Kidney glomerular epithelial cell (primary cell): ENCODE measurements at regions not wholly inside any gene's neighbourhood (a gene's known extent, or its start where the extent isn't known, plus 50 kb on each side); places are given as distances from the start of the nearest gene placed in this dataset.

Source experiments
- DNase-seq: peaks from one replicate; lab custom pipeline; 2025; lab: John Stamatoyannopoulos, UW

GRCh38 chr9:87249029-87249428, 248.6 kb upstream of the DAPK1 start:
- no peak for DNase-seq

- no peak for DNase-seq
These were observed 247.5 kb upstream of the DAPK1 start for GRCh38 chr9:87250205-87250604.

- no peak for DNase-seq
These were observed 242.1 kb upstream of the DAPK1 start for GRCh38 chr9:87255431-87256155.

- no peak for DNase-seq
These were observed 240.7 kb upstream of the DAPK1 start for GRCh38 chr9:87256973-87257372.

DNA sequence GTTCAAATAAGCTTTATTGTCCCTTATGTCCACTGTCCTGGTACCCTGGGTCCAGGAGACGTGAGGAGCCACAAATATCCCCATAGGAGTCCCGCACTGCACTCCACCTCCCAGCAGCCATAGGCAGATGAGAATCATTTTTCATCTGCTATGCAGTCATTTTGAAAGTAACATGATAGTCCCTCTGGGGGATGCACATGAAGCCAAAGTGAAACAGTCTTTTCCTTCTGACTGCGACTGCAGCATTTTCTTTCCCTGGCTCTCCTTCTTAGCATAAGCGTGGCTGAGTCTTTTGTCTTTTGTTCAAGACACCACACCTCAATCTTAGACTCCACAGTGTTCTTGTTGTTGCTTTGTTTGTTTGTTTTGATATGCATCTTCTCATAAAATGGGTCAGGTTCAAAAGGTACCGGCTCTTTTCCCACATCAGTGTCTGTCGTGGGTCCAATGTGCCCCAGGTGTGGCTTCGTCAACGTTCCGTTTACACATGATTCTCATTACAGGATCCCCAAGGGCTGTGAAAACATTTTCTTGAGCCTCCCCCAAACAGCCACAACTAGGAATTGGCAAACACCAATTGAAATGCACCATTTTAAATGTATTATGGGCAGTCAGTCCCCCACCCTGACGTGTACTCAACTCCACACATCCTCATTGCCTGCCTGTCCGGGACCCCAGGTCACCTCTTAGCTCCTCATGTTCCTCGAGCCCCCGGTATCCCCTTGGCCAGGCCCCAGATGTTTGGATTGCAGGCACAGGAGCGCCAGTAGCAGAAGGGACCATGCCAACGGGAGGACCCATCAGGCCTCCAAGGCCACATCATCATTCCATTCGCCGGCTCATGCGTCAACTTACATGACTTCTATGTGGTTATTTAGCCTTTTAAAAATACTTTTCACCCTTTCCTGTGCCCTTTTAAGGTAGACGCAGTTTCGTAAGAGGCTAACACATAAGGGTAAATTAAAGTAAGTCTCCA, 237.8 kb upstream of the DAPK1 start:
- DNase-seq = no peak

DNA sequence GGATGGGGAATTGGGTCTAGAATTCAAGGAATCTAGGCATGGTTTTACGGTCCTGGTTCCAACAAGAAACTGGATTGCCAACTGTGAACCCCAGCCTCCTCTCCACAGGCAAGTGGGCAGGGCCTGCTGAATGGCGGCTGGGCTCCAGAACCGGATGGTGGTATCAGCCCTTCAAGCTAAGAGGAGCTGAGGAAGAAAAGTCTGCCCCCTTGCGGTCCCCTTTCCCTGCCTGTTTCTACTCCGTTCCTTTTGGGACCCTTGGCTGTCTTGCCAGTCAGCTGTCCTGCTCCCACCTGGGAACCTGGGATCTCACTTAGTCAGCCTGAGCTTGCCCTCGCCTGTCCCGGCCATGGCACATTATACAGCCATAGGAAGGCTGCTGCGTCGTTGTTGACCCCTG, 234.4 kb upstream of the DAPK1 start:
- DNase-seq = no peak

GRCh38 chr9:87266697-87267096, 231.0 kb upstream of the DAPK1 start:
- no peak for DNase-seq

GRCh38 chr9:87267251-87268070, 230.2 kb upstream of the DAPK1 start:
- no peak for DNase-seq

- DNase-seq = no peak
These were observed 228.1 kb upstream of the DAPK1 start for GRCh38 chr9:87269296-87270176.

DNA sequence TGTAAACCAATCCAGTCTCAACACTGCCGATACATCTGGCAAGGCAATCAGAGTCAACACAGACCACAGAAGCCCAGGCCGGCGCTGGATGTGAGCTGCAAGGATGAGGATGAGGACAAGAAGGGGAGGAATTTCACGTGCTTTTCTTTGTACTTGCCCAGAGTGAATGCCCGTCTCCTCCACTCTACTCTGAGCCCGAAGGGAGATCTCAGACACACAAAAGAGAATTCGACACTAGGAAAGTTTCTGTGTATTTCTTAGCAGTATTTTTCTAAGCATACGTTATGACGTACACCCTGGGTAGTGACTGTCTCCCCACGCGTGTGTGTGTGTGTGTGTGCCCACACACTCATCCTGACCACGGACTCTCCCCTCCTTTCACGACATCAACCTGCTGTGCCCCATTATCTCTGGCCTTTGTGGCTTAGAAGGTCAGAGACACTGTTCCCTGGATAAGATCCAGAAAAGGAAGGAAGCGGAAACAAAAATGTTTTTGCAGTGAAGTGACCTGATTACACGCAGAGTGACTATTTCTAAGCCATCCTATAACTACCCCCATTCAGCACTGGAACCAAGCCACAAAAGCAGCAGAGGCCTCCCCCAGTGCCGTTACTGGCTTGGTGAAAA, 227.3 kb upstream of the DAPK1 start:
- peak; percentile 64 for DNase-seq

- DNase-seq = no peak
These were observed 226.8 kb upstream of the DAPK1 start for GRCh38 chr9:87270848-87271234.

GRCh38 chr9:87271696-87272477, 225.8 kb upstream of the DAPK1 start:
- no peak for DNase-seq

DNA sequence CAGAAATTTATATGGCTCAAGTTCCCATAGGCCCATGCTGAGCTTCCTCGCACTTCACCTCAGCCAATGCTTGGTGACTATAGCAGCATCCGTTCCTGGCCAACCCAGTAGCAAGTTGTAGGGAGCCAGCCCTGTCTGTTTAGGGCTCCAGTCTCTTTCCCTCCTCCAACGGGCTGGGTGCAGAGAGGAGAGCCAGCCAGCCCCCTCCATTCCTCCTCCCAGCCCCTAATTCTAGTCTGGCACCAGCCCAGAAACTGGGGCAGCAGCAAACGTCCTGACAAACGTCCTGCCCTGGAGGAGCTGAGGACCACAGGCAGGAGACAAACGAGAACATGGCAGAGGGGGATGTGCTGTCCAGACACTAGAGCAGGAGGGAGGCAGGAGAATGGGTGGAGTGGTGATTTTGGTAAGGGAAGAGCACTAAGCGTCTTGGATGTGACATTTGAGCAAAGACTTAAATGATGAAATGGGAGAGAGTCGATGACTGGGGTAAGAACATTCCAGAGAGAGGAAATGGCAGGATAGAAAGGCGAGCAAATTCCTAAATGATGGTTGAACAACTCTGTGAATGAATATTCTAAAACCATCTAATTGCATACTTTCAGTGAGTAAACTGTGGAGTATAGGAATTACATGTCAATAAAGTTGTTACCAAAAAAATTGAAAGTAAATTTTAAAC, 222.5 kb upstream of the DAPK1 start:
- no peak for DNase-seq

DNA sequence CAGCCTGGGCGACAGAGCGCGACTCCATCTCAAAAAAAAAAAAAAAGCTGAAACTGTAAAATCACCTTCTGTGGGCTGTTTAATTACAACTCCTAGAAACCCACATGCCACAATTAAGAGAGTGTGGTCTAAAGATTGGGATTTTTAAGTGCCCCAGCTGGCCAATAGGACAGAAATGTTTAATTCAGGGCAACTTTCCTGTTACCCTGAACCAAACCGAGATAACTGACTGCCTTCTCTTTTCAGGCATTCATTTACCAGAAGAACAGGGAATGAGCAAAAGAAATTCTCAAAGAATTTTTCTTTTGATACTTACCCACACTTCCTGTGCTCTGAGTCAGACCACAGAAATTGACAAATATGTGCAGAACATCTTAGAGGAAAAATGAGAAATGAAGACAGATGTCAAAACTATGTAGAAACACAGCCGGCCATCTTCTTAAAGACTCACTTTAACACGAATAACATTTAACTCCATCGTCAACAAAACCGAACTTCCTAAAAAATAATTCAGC, 221.3 kb upstream of the DAPK1 start:
- DNase-seq = peak; percentile 52

- DNase-seq = no peak
These were observed 220.8 kb upstream of the DAPK1 start for GRCh38 chr9:87276851-87277261.

DNA sequence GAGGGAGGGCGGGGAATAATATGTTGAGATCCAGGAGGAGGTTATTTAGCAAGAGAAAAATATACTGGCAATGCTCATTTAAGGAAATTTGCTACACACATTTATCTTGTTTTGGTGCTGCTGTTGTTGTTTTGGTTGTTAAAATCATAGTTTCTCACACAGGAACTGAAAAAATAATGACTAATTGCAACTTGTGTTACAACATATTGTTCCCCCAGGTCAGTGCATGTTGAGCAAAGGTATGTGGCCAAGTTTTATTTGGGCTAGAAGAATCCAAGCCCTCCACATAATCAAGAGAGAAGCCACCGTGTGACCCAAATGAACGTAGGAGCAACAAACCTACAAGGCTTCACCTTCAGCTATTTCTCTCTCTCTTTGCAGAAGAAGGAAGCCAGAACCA, 220.3 kb upstream of the DAPK1 start:
- DNase-seq = no peak

DNA sequence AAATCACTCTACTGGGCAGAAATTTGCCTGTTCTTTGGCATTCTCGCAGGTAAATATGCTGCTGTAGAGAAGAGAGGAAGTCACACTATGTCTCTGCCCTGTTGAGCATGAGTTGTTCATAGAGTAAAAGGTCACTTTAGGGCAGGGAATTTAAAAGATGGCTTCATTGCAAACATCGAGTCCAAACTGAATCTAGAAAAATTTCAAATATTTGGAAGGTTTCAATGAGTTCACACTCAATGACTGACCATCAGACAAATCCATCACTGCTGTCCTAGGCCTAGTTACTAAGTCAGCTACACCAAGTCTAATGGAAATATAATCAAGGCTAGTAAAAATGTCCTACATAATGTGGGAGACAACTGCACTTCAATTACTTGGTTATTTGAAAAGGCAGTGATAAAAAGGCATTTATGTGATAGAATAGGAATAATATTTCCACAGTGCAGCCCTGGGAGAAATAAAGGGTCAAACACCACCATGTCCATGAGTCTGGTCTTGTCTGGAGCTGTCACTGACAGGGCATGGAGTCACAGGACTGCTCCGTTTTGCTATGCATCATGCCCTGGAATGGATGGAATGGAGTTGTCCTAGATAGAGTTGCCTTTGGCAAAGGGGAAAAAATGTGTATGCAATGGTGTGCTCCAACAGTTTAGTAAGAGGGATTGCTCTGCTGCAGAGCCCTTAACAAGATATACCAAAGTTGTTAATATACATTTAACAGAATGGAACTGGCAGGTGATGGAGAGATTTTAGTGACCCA, 218.5 kb upstream of the DAPK1 start:
- DNase-seq = no peak

- peak; percentile 66 for DNase-seq
These were observed 217.2 kb upstream of the DAPK1 start for GRCh38 chr9:87280421-87280820.
